ENCODE measurements at regions not wholly inside any gene's neighbourhood (a gene's known extent, or its start where the extent isn't known, plus 50 kb on each side); places are given as distances from the start of the nearest gene placed in this dataset.

- no peak for DNase-seq
These were observed 163.2 kb upstream of the FAM9B start for GRCh38 chrX:9196961-9197640.

DNA sequence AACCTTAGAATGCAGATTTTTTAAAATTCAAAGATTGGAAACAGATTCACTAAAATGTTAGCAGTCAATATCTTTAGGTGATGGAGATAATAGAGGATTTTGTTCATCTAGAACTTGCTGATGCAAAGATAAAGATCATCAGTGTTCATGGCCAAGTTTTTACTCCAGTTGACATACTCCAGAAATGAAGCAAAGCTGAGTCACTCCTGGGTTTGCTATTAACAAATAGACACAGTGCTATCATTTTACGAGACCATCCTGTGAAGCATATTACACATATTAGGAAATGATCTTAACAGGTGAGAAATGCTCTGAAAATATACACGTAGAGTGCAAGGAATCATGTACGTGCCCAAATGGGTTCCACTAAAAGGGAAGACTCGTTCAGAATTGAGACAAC lies 170.6 kb upstream of the FAM9B start:
- DNase-seq, result no peak

DNA sequence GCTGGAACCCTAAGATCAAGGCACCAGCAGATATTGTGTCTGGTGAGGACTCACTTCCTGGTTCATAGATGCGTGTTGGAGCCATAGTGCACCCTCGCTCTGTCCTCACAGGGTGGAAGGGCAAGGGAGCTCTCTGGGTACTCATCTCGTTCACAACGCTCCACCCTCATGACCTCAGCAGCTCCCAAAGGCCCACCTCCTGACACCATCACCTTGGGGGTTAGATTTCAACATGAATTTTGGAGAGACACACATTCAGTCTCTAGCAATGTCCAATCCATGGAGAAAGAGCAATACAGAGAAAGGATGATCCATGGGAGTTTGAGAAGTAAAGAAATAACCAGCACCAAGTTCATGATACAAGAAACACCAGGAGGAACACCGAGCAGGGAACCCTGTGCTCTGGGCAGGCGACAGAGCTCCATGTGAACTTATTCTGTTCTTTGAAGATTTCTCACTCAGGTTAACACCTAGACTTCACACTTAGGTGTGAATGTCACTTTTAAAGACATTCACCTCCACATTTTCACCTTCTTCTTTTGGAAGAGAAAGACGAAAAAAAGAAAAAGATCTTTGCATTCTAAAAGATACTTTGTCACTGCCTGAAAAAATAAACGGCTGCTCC lies 171.8 kb upstream of the FAM9B start:
- no peak for DNase-seq

DNA sequence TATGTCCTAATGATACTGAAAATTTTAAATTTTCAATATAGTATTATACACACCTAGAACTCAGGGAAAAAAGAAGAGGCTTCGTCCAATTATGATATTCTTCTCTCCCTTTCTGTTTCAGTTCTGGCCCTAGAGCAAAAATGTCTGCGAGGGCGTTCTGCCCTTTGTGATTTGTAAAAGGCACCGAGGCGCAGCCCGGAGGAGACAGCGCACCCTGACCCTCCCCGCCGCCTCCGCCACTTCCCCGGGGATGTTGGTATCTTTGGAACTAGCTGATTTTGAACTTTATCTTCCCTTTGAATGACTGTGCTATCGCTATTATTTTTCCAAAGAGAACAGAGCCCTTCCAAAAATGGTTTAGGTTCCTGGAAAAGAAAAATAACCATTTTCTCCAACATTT lies 173.2 kb upstream of the FAM9B start:
- no peak for DNase-seq

DNA sequence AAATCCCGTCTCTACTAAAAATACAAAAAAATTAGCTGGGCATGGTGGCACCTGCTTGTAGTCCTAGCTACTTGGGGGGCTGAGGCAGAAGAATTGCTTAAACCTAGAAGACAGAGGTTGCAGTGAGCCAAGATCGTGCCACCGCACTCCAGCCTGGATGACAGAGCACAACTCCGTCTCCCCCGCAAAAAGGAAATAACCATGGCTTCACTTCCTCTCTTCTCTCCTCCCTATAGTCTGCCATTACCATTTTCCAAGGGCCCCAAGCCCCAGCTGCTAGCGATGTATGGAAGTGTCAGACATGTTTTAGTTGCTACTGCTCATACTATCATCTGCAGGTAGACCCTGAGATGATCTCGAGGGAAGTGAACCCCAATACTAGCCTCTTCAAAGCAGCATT lies 177.3 kb upstream of the FAM9B start:
- no peak for DNase-seq

GRCh38 chrX:9221781-9222180 lies 187.9 kb upstream of the FAM9B start:
- DNase-seq, result no peak

DNA sequence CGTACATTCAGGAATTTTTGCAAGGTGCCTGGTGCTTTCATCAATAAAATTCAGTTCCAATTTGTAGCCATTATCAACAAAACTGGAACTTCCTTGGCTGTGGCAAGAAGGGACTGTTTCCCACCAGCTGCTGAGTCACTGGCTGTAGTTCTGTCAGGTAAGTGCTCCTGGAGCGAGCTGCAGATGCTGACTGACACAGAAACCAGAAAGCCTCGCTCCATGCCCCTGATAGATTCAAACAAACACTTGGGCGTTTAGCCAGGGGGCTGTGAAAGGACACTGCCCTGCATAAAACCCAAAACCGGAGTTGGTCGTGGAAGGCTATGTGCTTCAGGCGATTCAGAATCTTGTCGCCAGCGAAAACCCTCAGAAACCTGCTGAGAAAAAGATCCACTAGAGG lies 188.4 kb upstream of the FAM9B start:
- no peak for DNase-seq

GRCh38 chrX:9227276-9227675 lies 193.3 kb upstream of the FAM9B start:
- no peak for DNase-seq

- DNase-seq, result no peak
These were observed 197.6 kb upstream of the FAM9B start for GRCh38 chrX:9231491-9231890.

DNA sequence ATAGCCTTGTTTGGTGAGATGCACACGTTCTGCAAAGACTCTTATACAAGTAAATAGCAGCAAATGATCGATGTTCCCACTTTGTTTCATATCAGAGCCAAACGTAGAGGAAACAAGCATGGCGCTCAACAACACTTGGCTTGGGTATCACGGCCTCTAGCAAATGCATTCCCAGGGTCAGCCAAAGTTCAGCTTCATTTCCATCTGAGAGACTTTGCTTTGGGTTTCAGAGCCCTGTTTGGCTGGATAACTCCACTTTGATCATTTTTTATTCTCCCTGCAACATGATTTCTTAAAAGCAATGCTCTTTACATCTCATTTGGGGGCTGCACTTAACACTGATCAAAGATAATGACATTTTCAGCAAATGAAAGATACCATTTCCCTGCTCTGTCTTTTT lies 199.2 kb upstream of the FAM9B start:
- DNase-seq, result no peak

DNA sequence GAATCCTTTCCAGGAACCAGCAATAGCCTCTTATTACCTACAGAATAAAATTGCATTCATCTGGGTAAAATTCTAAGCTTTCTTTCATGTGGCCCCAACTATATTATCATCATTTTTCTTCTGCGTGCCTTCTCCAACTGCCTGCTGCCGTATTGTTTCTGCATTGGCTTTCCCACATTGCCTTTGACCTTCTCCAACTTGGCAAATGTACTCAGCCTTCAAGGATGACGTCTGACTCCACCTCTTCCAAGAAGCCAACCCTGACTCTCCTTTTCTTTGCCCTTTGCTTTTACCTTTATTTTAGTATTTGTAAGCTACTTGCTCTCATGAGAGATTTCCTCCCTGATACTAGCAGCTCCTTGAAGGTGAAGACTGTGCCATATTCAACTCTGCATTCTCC lies 200.4 kb upstream of the FAM9B start:
- no peak for DNase-seq

- no peak for DNase-seq
These were observed 201.8 kb upstream of the FAM9B start for GRCh38 chrX:9235722-9236121.

DNA sequence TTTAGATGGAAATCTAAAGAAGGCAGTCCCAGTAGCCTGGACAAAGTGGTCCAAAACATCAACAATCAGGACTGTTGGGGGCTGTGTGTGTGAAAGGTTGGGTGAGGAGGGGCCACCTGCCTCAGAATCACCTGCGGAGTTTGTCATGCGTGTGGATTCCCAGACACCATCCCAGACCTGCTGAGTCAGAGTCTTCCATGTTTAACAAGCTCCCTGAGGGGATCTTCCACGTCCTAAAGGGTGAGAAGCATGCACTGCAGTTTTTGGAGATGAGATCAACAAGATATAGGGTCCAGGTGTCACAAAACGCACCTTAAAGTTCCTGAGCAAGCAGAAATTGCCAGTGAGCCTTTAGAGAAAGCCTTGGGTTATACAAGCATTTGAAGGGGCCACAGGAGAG lies 207.0 kb upstream of the FAM9B start:
- no peak for DNase-seq

DNA sequence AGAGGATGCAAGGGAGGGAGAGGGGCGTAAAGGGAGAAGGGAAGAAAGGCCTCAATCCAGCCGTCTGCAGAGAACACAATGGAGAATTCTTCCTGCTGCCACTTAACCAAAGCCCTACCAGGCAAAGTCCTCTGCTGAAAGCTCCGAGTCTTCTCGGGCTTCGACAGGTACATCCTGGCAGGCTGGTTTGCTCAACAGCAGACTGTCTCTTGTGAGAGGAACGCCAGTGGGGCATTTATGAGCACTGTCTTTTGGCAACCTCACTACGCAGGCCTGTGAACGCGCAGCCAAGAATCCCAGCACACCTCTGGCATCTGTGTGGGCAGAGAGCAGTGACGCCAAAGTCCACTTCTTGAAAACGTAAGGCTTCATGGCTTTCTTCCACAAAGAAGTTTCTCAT lies 207.5 kb upstream of the FAM9B start:
- no peak for DNase-seq

GRCh38 chrX:9249051-9249846 lies 215.3 kb upstream of the FAM9B start:
- no peak for DNase-seq

DNA sequence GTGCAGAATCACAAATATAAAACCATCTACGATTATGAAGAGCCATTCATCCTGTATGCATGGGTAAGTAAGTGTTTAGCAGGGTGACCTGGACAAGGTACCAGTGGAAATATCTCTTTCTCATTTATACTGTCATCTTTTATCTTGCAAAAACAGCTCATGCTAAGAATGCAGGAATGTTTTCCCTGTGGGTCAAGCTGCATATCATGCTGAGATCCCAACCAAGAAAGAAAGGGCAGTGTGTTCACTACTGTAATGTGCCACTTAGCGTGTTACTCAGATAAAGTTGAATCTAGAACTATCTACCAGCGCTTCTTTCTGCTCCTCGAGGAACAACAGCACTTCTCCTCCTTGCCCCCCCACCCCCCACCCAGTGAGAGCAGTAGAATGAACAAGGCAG lies 212.7 kb upstream of the TBL1X start:
- DNase-seq, result no peak

DNA sequence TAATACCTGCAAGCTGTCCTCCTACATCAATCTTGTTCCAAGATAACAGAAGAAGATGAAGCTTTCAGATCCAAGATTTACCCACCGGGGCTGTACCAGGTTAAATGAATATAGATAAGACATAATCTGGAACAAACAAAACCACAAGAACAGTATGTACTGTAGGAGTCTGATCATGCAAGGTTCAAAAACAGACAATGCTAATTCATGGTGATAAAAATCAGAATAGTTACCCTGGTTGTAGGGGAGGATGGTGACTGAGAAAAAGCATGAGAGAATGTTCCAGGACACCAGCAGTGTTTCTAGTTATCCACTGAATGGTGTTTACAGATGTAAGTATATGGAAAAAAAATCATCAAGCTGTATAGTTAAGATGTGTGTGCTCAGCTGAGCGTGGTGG lies 211.6 kb upstream of the TBL1X start:
- no peak for DNase-seq

- no peak for DNase-seq
These were observed 207.0 kb upstream of the TBL1X start for GRCh38 chrX:9257718-9258420.

DNA sequence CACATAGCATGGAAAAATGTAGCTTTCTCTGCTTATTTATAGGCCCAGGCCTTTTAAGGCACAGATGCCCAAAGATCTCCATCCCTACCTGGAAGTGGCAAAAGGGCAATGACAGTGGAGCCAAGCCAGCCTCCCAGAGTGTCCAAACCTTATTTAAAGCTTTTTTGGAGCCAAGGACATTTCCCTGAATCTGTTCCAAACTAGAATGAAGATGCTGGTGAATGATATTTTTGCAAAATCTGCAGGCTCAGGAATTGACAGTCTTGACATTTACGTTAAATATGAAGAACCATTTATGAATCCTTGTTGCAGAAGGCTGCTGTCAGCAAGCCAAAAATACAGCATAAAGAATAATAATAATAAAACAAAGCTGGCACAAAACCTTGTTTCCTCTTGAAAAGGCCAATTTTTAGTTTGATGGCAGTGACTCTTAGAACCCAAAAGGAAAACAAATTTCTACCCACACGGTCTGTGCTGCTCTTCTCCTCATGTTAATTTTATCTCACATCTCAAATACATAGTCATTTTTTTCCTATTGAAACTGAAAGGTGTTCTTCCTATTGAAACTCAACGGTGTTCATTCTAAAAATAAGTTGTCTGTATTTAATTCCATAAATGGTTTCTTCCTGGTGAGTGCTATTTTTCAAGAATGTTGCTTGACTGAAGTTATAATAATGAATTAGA lies 206.3 kb upstream of the TBL1X start:
- DNase-seq, result no peak

GRCh38 chrX:9260603-9261002 lies 204.3 kb upstream of the TBL1X start:
- no peak for DNase-seq

DNA sequence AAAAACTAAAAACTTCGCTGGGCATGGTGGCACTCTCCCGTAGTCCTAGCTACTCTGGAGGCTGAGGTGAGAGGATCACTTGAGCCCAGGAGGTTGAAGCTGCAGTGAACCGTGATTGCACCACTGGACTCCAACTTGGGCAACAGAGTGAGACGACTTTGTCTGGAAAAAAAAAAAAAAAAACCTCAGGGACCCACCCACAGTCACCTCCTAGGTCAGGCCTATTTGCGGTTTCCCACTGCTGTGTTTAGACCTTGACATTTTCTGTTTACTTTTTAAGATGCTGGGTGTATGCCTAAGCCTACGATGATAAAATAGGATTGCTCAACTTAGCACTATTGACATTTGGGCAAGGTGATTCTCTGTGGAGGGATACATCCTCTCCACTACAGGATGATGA lies 197.4 kb upstream of the TBL1X start:
- no peak for DNase-seq

DNA sequence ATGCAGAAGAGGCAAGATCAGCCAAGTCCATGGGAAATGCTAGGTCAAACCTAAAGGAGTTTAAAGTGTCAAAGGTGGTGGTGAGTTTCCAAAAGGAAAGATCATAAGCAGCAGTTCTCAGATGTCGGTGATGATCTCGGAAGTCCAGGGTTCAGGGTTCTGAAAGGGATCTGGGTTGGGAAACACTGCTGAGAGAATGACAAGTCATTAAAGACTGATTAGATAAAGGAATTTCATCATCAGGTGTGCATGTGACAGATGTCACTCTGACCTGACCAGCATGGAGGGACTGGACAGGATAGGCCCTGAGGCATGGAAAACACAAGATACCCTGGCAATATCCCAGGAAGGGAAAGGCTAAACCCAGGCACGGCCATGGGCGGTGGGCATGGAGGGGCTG lies 195.7 kb upstream of the TBL1X start:
- no peak for DNase-seq
